Effector memory CD8-positive, alpha-beta T cell (primary cell): ENCODE measurements at regions not wholly inside any gene's neighbourhood (a gene's known extent, or its start where the extent isn't known, plus 50 kb on each side); places are given as distances from the start of the nearest gene placed in this dataset.

Source experiments
- ATAC-seq: fragments of 150-1000 bp; cut with Tn5 transposase; replicated peaks from 2 replicates; pipeline ENCODE4 v1.10.0; 2021; ENCODE audit warnings: mild to moderate bottlenecking, moderate library complexity
- DNase-seq, 3 experiments: peaks; one replicate each; pipeline ENCODE4 v3.0.0; 2021
- H3K27ac Mint-ChIP-seq, 2 donors: one replicate each; pipeline ENCODE4 v1.8.0; 2022; ENCODE audit warnings: mild to moderate bottlenecking in 2 of 2, mixed read lengths in 2 of 2, moderate library complexity in 2 of 2
- H3K27me3 Mint-ChIP-seq, 2 donors: one replicate each; pipeline ENCODE4 v1.8.0; 2022; ENCODE audit warnings: mixed read lengths in 2 of 2
- H3K36me3 Mint-ChIP-seq: one replicate; pipeline ENCODE4 v1.8.0; 2022; ENCODE audit warnings: mild to moderate bottlenecking, moderate library complexity, mixed read lengths; ENCODE audit not compliant: insufficient read depth
- H3K4me1 Mint-ChIP-seq, 2 donors: one replicate each; pipeline ENCODE4 v1.8.0; 2022; ENCODE audit warnings: low read depth in 2 of 2, mixed read lengths in 2 of 2
- H3K4me3 Mint-ChIP-seq, 2 donors: one replicate each; pipeline ENCODE4 v1.8.0; 2022; ENCODE audit warnings: mild to moderate bottlenecking in 2 of 2, mixed read lengths in 2 of 2, moderate library complexity in 2 of 2
- H3K9me3 Mint-ChIP-seq, 2 donors: one replicate each; pipeline ENCODE4 v1.8.0; 2022; ENCODE audit warnings: mixed read lengths in 2 of 2

- no peak for ATAC-seq
- H3K4me1 Mint-ChIP-seq: no peaks in the 10 kb centered on the region
- no peaks in the 10 kb centered on the region for H3K36me3 Mint-ChIP-seq
- no peak overlapping the region for H3K4me3 Mint-ChIP-seq
- H3K27ac Mint-ChIP-seq: no peak overlapping the region
- H3K9me3 Mint-ChIP-seq: no peaks in the 10 kb centered on the region
- H3K27me3 Mint-ChIP-seq: no peaks in the 10 kb centered on the region
- no peak for DNase-seq
Measured at GRCh38 chr20:3354247-3354646, 53.2 kb downstream of the DNAAF9 start.

- no peak overlapping the region for H3K27ac Mint-ChIP-seq
Measured at GRCh38 chr20:3353646-3354045, 53.8 kb downstream of the DNAAF9 start.

GRCh38 chr20:3352202-3352601, 55.3 kb downstream of the DNAAF9 start:
- Mint-ChIP-seq H3K27me3 (no peaks in the 10 kb centered on the region), H3K4me3 (no peak overlapping the region), H3K36me3 (no peaks in the 10 kb centered on the region), H3K4me1 (no peaks in the 10 kb centered on the region), H3K9me3 (no peaks in the 10 kb centered on the region), H3K27ac (no peak overlapping the region)
- ATAC-seq (no peak), DNase-seq (no peak)

More at GRCh38 chr20:3353646-3354045, 53.8 kb downstream of the DNAAF9 start:
- H3K36me3 Mint-ChIP-seq: no peaks in the 10 kb centered on the region
- DNase-seq: no peak
- ATAC-seq: no peak
- H3K4me1 Mint-ChIP-seq: no peaks in the 10 kb centered on the region
- no peaks in the 10 kb centered on the region for H3K9me3 Mint-ChIP-seq
- no peaks in the 10 kb centered on the region for H3K27me3 Mint-ChIP-seq
- no peak overlapping the region for H3K4me3 Mint-ChIP-seq

- Mint-ChIP-seq H3K36me3 (no peaks in the 10 kb centered on the region), H3K27me3 (no peaks in the 10 kb centered on the region), H3K4me1 (no peaks in the 10 kb centered on the region), H3K9me3 (no peaks in the 10 kb centered on the region), H3K4me3 (no peak overlapping the region), H3K27ac (no peak overlapping the region)
- no peak for DNase-seq
- no peak for ATAC-seq
Measured at GRCh38 chr20:3350422-3350821, 57.0 kb downstream of the DNAAF9 start.

- H3K4me1 Mint-ChIP-seq: no peaks in the 10 kb centered on the region
- no peak overlapping the region for H3K4me3 Mint-ChIP-seq
- DNase-seq (no peak), ATAC-seq (no peak)
- H3K27ac Mint-ChIP-seq: no peak overlapping the region
- no peaks in the 10 kb centered on the region for H3K27me3 Mint-ChIP-seq
- H3K36me3 Mint-ChIP-seq: no peaks in the 10 kb centered on the region
- H3K9me3 Mint-ChIP-seq: no peaks in the 10 kb centered on the region
Measured at GRCh38 chr20:3349786-3350185, 57.7 kb downstream of the DNAAF9 start.

- ATAC-seq (no peak), DNase-seq (no peak)
- Mint-ChIP-seq H3K27ac (peak overlapping the region in 1 of 2 donors; percentile 14), H3K27me3 (no peaks in the 10 kb centered on the region), H3K4me3 (no peak overlapping the region), H3K9me3 (no peaks in the 10 kb centered on the region), H3K4me1 (no peaks in the 10 kb centered on the region), H3K36me3 (peaks cover 16% of the 10 kb centered on the region)
Measured at GRCh38 chr20:3342766-3343165, 64.7 kb downstream of the DNAAF9 start.

- Mint-ChIP-seq H3K4me3 (no peak overlapping the region), H3K9me3 (no peaks in the 10 kb centered on the region), H3K27me3 (no peaks in the 10 kb centered on the region), H3K36me3 (peaks cover 27% of the 10 kb centered on the region), H3K4me1 (no peaks in the 10 kb centered on the region), H3K27ac (no peak overlapping the region)
- DNase-seq: no peak
- ATAC-seq: no peak
Measured at GRCh38 chr20:3340443-3340842, 67.0 kb downstream of the DNAAF9 start.

- no peaks in the 10 kb centered on the region for H3K4me1 Mint-ChIP-seq
- no peaks in the 10 kb centered on the region for H3K9me3 Mint-ChIP-seq
- no peak overlapping the region for H3K27ac Mint-ChIP-seq
- ATAC-seq (no peak), DNase-seq (no peak)
- peaks cover 28% of the 10 kb centered on the region for H3K36me3 Mint-ChIP-seq
- H3K27me3 Mint-ChIP-seq: no peaks in the 10 kb centered on the region
- no peak overlapping the region for H3K4me3 Mint-ChIP-seq
Measured at GRCh38 chr20:3339571-3339970, 67.9 kb downstream of the DNAAF9 start.

- no peaks in the 10 kb centered on the region for H3K4me1 Mint-ChIP-seq
- no peak overlapping the region for H3K4me3 Mint-ChIP-seq
- peaks cover 28% of the 10 kb centered on the region for H3K36me3 Mint-ChIP-seq
- H3K27ac Mint-ChIP-seq: no peak overlapping the region
- DNase-seq: no peak
- no peak for ATAC-seq
- H3K9me3 Mint-ChIP-seq: no peaks in the 10 kb centered on the region
- H3K27me3 Mint-ChIP-seq: no peaks in the 10 kb centered on the region
Measured at GRCh38 chr20:3339076-3339475, 68.4 kb downstream of the DNAAF9 start.

- ATAC-seq (no peak), DNase-seq (no peak)
- Mint-ChIP-seq H3K27ac (no peak overlapping the region), H3K4me3 (no peak overlapping the region), H3K27me3 (no peaks in the 10 kb centered on the region), H3K4me1 (no peaks in the 10 kb centered on the region), H3K36me3 (peaks cover 25% of the 10 kb centered on the region), H3K9me3 (no peaks in the 10 kb centered on the region)
Measured at GRCh38 chr20:3334156-3334943, 73.1 kb downstream of the DNAAF9 start.

GRCh38 chr20:3330046-3330741, 77.3 kb downstream of the DNAAF9 start:
- Mint-ChIP-seq H3K36me3 (peaks cover 3% of the 10 kb centered on the region), H3K4me1 (peaks cover 3 to 6% of the 10 kb centered on the region in 2 donors), H3K9me3 (no peaks in the 10 kb centered on the region), H3K27ac (no peak overlapping the region), H3K27me3 (no peaks in the 10 kb centered on the region), H3K4me3 (no peak overlapping the region)
- ATAC-seq (no peak), DNase-seq (no peak)

- peak; percentile 66 for ATAC-seq
- H3K4me1 Mint-ChIP-seq: peaks cover 5 to 7% of the 10 kb centered on the region in 2 donors
- peaks cover 3% of the 10 kb centered on the region for H3K36me3 Mint-ChIP-seq
- no peaks in the 10 kb centered on the region for H3K9me3 Mint-ChIP-seq
- peak overlapping the region in 1 of 2 donors; percentile 81 for H3K27ac Mint-ChIP-seq
- H3K4me3 Mint-ChIP-seq: peak overlapping the region in 1 of 2 donors; percentile 43
- no peaks in the 10 kb centered on the region for H3K27me3 Mint-ChIP-seq
- no peak for DNase-seq
Measured at GRCh38 chr20:3328501-3328900, 79.0 kb downstream of the DNAAF9 start.

GRCh38 chr20:3326779-3327521, 80.5 kb downstream of the DNAAF9 start:
- Mint-ChIP-seq H3K27ac (peak overlapping the region in 1 of 2 donors; percentile 68), H3K27me3 (no peaks in the 10 kb centered on the region), H3K4me1 (peaks cover 8 to 10% of the 10 kb centered on the region in 2 donors), H3K9me3 (no peaks in the 10 kb centered on the region), H3K36me3 (peaks cover 5% of the 10 kb centered on the region), H3K4me3 (no peak overlapping the region)
- no peak for DNase-seq
- no peak for ATAC-seq
